HepG2 (cell line): ENCODE measurements at regions not wholly inside any gene's neighbourhood (a gene's known extent, or its start where the extent isn't known, plus 50 kb on each side); places are given as distances from the start of the nearest gene placed in this dataset.

Experiments used
- ATAC-seq: fragments of 200-7000 bp; cut with Tn5 transposase; 3 replicates; pipeline ENCODE4 v1.9.1; 2020; ENCODE audit warnings: mild to moderate bottlenecking, moderate library complexity
- BruUV-seq: library from RNA; stranded (reverse); fragments of 400-500 nt; replicated peaks from 2 replicates; lab custom pipeline; 2021; lab: Mats Ljungman, UMichigan
- CTCF ChIA-PET: fragments of 300-600 bp; formaldehyde crosslinking; extraction: SDS; loops from one replicate; lab custom pipeline; 2021; ENCODE audit warnings: low total read pairs, inconsistent platforms, low intra/inter-chr PET ratio; lab: Yijun Ruan, JAX
- POLR2A ChIA-PET: fragments of 350-600 bp; sonication (Branson Sonifier 250); formaldehyde crosslinking; loops from one replicate; lab custom pipeline; 2020; ENCODE audit warnings: antibody characterized with exemption, inconsistent platforms; lab: Yijun Ruan, JAX
- DNase-seq: peaks from one replicate; pipeline ENCODE4 v3.0.0-alpha.2; 2015; ENCODE audit warnings: low spot score
- FAIRE-seq: peaks from 3 replicates; lab custom pipeline; 2011; peaks lifted over from hg19 to GRCh38; lab: Jason Lieb, UNC
- H2AFZ ChIP-seq: one replicate; pipeline ENCODE4 v1.6.1; 2011; ENCODE audit warnings: low read length, inconsistent platforms
- H3K27ac ChIP-seq: fragments of 300-600 bp; 3 replicates; pipeline ENCODE4 v1.8.0; 2011; ENCODE audit warnings: mixed run types, mild to moderate bottlenecking, mixed read lengths, low read length, inconsistent platforms; ENCODE audit not compliant: insufficient read depth; ENCODE audit errors: extremely low read length
- H3K27me3 ChIP-seq, 2 experiments: fragments of 200-600 bp in 1 of 2; 2 replicates in 1 of 2; 3 replicates in 1 of 2; pipeline versions ENCODE4 v1.6.0 to v1.8.0; 2011; ENCODE audit warnings: low read length in 2 of 2, mild to moderate bottlenecking in 2 of 2, moderate library complexity in 2 of 2, inconsistent platforms in 1 of 2; ENCODE audit not compliant: insufficient read depth in 2 of 2, control insufficient read depth in 1 of 2
- H3K36me3 ChIP-seq, 2 experiments: fragments of 200-600 bp in 1 of 2; replicated peaks in 1 of 2; 2 replicates in 1 of 2; 3 replicates in 1 of 2; pipeline versions ENCODE4 v1.5.1 to v1.8.0; 2011; ENCODE audit warnings: low read length in 2 of 2, inconsistent platforms in 1 of 2; ENCODE audit not compliant: insufficient read depth in 2 of 2, control insufficient read depth in 1 of 2
- H3K4me1 ChIP-seq: 2 replicates; pipeline ENCODE4 v1.5.1; 2012; ENCODE audit warnings: low read length, inconsistent platforms; ENCODE audit not compliant: insufficient read depth
- H3K4me2 ChIP-seq: 2 replicates; pipeline ENCODE4 v1.6.0; 2011; ENCODE audit warnings: low read depth, low read length, inconsistent platforms
- H3K4me3 ChIP-seq, 3 experiments: fragments of 200-600 bp in 1 of 3; sonication (generic), shearing (Covaris generic) in 1 of 3; replicated peaks in 1 of 3; 2 replicates each; pipeline ENCODE4 v1.5.1; 2011 to 2016; ENCODE audit warnings: low read length in 3 of 3, inconsistent platforms in 2 of 3, low read depth in 2 of 3, mild to moderate bottlenecking in 2 of 3, control low read depth in 1 of 3, mixed read lengths in 1 of 3; ENCODE audit not compliant: insufficient read depth in 1 of 3
- H3K79me2 ChIP-seq: one replicate; pipeline ENCODE4 v1.6.1; 2011; ENCODE audit warnings: low read length, inconsistent platforms; ENCODE audit not compliant: insufficient read depth
- H3K9ac ChIP-seq: 2 replicates; pipeline ENCODE4 v1.6.0; 2011; ENCODE audit warnings: mild to moderate bottlenecking, low read depth, low read length, inconsistent platforms; ENCODE audit not compliant: insufficient read depth
- H3K9me3 ChIP-seq: 2 replicates; pipeline ENCODE4 v1.5.1; 2012; ENCODE audit warnings: mild to moderate bottlenecking, low read length
- H4K20me1 ChIP-seq: 2 replicates; pipeline ENCODE4 v1.6.0; 2011; ENCODE audit warnings: inconsistent platforms, mild to moderate bottlenecking, low read length, moderate library complexity; ENCODE audit not compliant: insufficient read depth
- E2F5 ChIP-seq: sonication (generic); formaldehyde crosslinking; conservative IDR thresholded peaks from 2 replicates; pipeline ENCODE4 v1.4.0; 2020; ENCODE audit warnings: missing genetic modification reagents
- HOXD1 ChIP-seq: sonication (generic); formaldehyde crosslinking; IDR thresholded peaks from 2 replicates; pipeline ENCODE4 v1.5.0; 2020; ENCODE audit warnings: missing genetic modification reagents
- MNT ChIP-seq: fragments of 450-650 bp; IDR thresholded peaks from 2 replicates; pipeline ENCODE4 v1.6.1; 2016
- NFATC3 ChIP-seq: sonication (generic); formaldehyde crosslinking; IDR thresholded peaks from 2 replicates; pipeline ENCODE4 v1.5.1; 2020; ENCODE audit warnings: mild to moderate bottlenecking, missing genetic modification reagents
- NFRKB ChIP-seq: fragments of 450-650 bp; IDR thresholded peaks from 2 replicates; pipeline ENCODE4 v1.6.1; 2017
- PATZ1 ChIP-seq: sonication (generic); formaldehyde crosslinking; IDR thresholded peaks from 2 replicates; pipeline ENCODE4 v1.4.0; 2020; ENCODE audit warnings: missing genetic modification reagents
- RERE ChIP-seq: IDR thresholded peaks from 2 replicates; pipeline ENCODE4 v1.6.1; 2016; ENCODE audit warnings: low read depth, missing genetic modification reagents, missing compliant biosample characterization
- SMAD1 ChIP-seq: sonication (generic); formaldehyde crosslinking; IDR thresholded peaks from 2 replicates; pipeline ENCODE4 v1.4.0; 2020; ENCODE audit warnings: missing genetic modification reagents, low read depth, mild to moderate bottlenecking, borderline replicate concordance
- SMARCC2 ChIP-seq: fragments of 450-650 bp; IDR thresholded peaks from 2 replicates; pipeline ENCODE4 v1.6.1; 2017; ENCODE audit warnings: antibody characterized with exemption, mild to moderate bottlenecking
- TOE1 ChIP-seq: sonication (generic); formaldehyde crosslinking; IDR thresholded peaks from 2 replicates; pipeline ENCODE4 v1.4.0; 2020; ENCODE audit warnings: mild to moderate bottlenecking, missing genetic modification reagents
- ZBTB25 ChIP-seq: IDR thresholded peaks from 2 replicates; pipeline ENCODE4 v1.6.1; 2018; ENCODE audit warnings: missing genetic modification reagents
- ZFAT ChIP-seq: sonication (generic); formaldehyde crosslinking; conservative IDR thresholded peaks from 2 replicates; pipeline ENCODE4 v1.8.1; 2023; ENCODE audit warnings: missing genetic modification reagents, inconsistent platforms
- ZNF337 ChIP-seq: sonication (generic); formaldehyde crosslinking; IDR thresholded peaks from 2 replicates; pipeline ENCODE4 v1.5.1; 2020; ENCODE audit warnings: missing genetic modification reagents, low read depth, mild to moderate bottlenecking, borderline replicate concordance
- ZNF768 ChIP-seq: sonication (generic); formaldehyde crosslinking; IDR thresholded peaks from 2 replicates; pipeline ENCODE4 v1.4.0; 2020; ENCODE audit warnings: missing genetic modification reagents
- WGBS: methylation state at CpG from one replicate; pipeline ENCODE4 v1.1.6; 2017; ENCODE audit warnings: low lambda C conversion rate; 5-methylcytosine and 5-hydroxymethylcytosine counted together
- in situ Hi-C: cut with HindIII; loops from 2 replicates; pipeline ENCODE4 v1.10.0; 2017; ENCODE audit warnings: low pct_unique_long_range_greater_than_20kb; ENCODE audit not compliant: extremely low pct_ligation_motif_present
- intact Hi-C: fragments of 100-400 bp; cut with micrococcal nuclease; formaldehyde crosslinking; loops from one replicate; pipeline ENCODE4 v1.10.0; 2022; ENCODE audit not compliant: unreplicated experiment

GRCh38 chr7:37577412-37577811, 106.2 kb upstream of the GPR141 start (continued):
- TF ChIP-seq PATZ1 (CRISPR knock-in tag): no peak
- no peak for TF ChIP-seq NFATC3
- no peak for TF ChIP-seq SMARCC2
- no peak for TF ChIP-seq ZNF337
- no peak for TF ChIP-seq E2F5 (CRISPR knock-in tag)
- TF ChIP-seq, all 625 proteins: peak for 0

GRCh38 chr7:37577901-37578300, 105.7 kb upstream of the GPR141 start:
- H3K79me2 ChIP-seq: no peaks in the 10 kb centered on the region
- DNase-seq (no peak), FAIRE-seq (no peak), ATAC-seq (no peak)
- no peaks in the 10 kb centered on the region for H4K20me1 ChIP-seq
- no peaks in the 10 kb centered on the region for H3K27me3 ChIP-seq
- H3K36me3 ChIP-seq: no peaks in the 10 kb centered on the region
- CTCF ChIA-PET: no interaction called here
- no peak overlapping the region for H3K4me2 ChIP-seq
- no peak overlapping the region for H2AFZ ChIP-seq
- H3K9ac ChIP-seq: no peak overlapping the region
- 0% methylated on average over 4 of the region's 4 CpGs for WGBS
- BruUV-seq: no TSS peak
- no peak overlapping the region for H3K4me3 ChIP-seq
- in situ Hi-C loops: no loop called here
- intact Hi-C loops: no loop called here
- POLR2A ChIA-PET: no interaction called here
- H3K9me3 ChIP-seq: no peaks in the 10 kb centered on the region
- no peak overlapping the region for H3K27ac ChIP-seq
- H3K4me1 ChIP-seq: no peaks in the 10 kb centered on the region
- no peak for TF ChIP-seq RERE (CRISPR knock-in tag)
- no peak for TF ChIP-seq HOXD1 (CRISPR knock-in tag)
- TF ChIP-seq MNT: no peak
- no peak for TF ChIP-seq SMAD1
- no peak for TF ChIP-seq ZNF768 (CRISPR knock-in tag)
- TF ChIP-seq NFRKB: no peak
- no peak for TF ChIP-seq ZBTB25 (CRISPR knock-in tag)
- no peak for TF ChIP-seq ZFAT (CRISPR knock-in tag)
- TF ChIP-seq TOE1 (CRISPR knock-in tag): no peak
